Esophagus squamous epithelium (tissue), 4 donors: ENCODE measurements at regions not wholly inside any gene's neighbourhood (a gene's known extent, or its start where the extent isn't known, plus 50 kb on each side); places are given as distances from the start of the nearest gene placed in this dataset.

ENCODE experiments used
- POLR2A ChIP-seq, 4 donors: fragments of 450-650 bp; IDR thresholded peaks; one replicate each; pipeline ENCODE4 v1.6.1; 2017; ENCODE audit warnings: antibody characterized with exemption in 4 of 4, mild to moderate bottlenecking in 4 of 4, moderate library complexity in 3 of 4
- TF ChIP-seq, protein P1 (sequence below), 6 experiments: fragments of 450-650 bp in 4 of 6; fragments of 200-600 bp in 2 of 6; sonication (generic) in 2 of 6; IDR thresholded peaks; one replicate each; pipeline ENCODE4 v1.5.1; 2016 to 2019; ENCODE audit warnings: antibody characterized with exemption in 6 of 6, mild to moderate bottlenecking in 4 of 6, moderate library complexity in 4 of 6

DNA sequence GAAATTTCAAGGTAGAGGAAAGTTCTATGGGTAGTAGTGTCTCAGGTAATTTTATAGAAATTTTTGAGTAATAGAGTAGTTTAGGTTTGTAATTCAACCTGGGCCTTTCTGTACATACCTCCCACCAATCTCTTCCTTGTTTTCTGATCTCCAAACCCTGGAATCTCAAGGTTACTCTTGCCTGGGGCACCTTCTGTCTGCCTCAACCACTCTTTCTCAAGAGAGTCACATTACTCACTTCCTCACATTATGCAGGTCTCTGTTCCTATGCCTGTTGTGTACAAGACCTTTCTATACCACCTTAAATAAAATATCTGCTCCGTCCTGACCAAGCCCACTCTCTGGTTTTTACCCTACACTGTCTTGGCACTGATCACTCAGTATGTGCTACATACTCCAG is 412.6 kb upstream of the CTNND2 start:
- TF ChIP-seq, protein P1, sequence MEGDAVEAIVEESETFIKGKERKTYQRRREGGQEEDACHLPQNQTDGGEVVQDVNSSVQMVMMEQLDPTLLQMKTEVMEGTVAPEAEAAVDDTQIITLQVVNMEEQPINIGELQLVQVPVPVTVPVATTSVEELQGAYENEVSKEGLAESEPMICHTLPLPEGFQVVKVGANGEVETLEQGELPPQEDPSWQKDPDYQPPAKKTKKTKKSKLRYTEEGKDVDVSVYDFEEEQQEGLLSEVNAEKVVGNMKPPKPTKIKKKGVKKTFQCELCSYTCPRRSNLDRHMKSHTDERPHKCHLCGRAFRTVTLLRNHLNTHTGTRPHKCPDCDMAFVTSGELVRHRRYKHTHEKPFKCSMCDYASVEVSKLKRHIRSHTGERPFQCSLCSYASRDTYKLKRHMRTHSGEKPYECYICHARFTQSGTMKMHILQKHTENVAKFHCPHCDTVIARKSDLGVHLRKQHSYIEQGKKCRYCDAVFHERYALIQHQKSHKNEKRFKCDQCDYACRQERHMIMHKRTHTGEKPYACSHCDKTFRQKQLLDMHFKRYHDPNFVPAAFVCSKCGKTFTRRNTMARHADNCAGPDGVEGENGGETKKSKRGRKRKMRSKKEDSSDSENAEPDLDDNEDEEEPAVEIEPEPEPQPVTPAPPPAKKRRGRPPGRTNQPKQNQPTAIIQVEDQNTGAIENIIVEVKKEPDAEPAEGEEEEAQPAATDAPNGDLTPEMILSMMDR (IDR thresholded peaks at IDR 0.05): no peak
- no peak for TF ChIP-seq POLR2A (IDR thresholded peaks at IDR 0.05)
